Spleen (tissue), 7 donors: ENCODE measurements at regions not wholly inside any gene's neighbourhood (a gene's known extent, or its start where the extent isn't known, plus 50 kb on each side); places are given as distances from the start of the nearest gene placed in this dataset.

Source experiments
- CTCF ChIP-seq, 11 experiments: fragments of 200-600 bp in 7 of 11; fragments of 450-650 bp in 4 of 11; sonication (generic) in 4 of 11; IDR thresholded peaks in 8 of 11; conservative IDR thresholded peaks in 3 of 11; 1 replicate in 7 of 11; 2 replicates in 4 of 11; pipeline versions ENCODE4 v1.4.0 to v1.8.0; 2016 to 2021; ENCODE audit warnings: antibody characterized with exemption in 11 of 11, inconsistent platforms in 4 of 11, mild to moderate bottlenecking in 1 of 11
- POLR2A ChIP-seq, 3 donors: fragments of 450-650 bp; IDR thresholded peaks; one replicate each; pipeline ENCODE4 v1.5.1; 2017; ENCODE audit warnings: antibody characterized with exemption in 3 of 3, mild to moderate bottlenecking in 1 of 3
- POLR2AphosphoS5 ChIP-seq, 3 donors: sonication (generic); formaldehyde crosslinking; IDR thresholded peaks; one replicate each; pipeline ENCODE4 v1.5.1; 2017; ENCODE audit warnings: antibody characterized with exemption in 3 of 3
- donor health status: DM: no; HTN: no; CAD: no; lungs with moderate emphysema.
- donor health status: DM: no; HTN: no; CAD: no.
- donor health status: DM: no; HTN: no; CAD: no.

- TF ChIP-seq CTCF (IDR thresholded peaks at IDR 0.05 in 8 of 11, conservative IDR thresholded peaks at IDR 0.05 in 3 of 11): no peak
- no peak for TF ChIP-seq POLR2AphosphoS5 (IDR thresholded peaks at IDR 0.05)
- TF ChIP-seq POLR2A (IDR thresholded peaks at IDR 0.05): no peak
Observed at GRCh38 chr7:118005026-118005425, 131.8 kb upstream of the CTTNBP2 start.
